Stimulated activated CD4-positive, alpha-beta T cell treated with anti-CD3 and anti-CD28 coated beads, Interleukin-4, amount 100 ng/mL, for 24 hours (primary cell): ENCODE measurements at regions not wholly inside any gene's neighbourhood (a gene's known extent, or its start where the extent isn't known, plus 50 kb on each side); places are given as distances from the start of the nearest gene placed in this dataset.

ENCODE experiments used
- DNase-seq: peaks from one replicate; pipeline ENCODE4 v3.0.0-alpha.2; 2020

- no peak for DNase-seq
Measured at GRCh38 chr4:163582703-163583102, 88.2 kb downstream of the TMA16 start.

- DNase-seq: peak; percentile 4
Measured at GRCh38 chr4:163587867-163588266, 93.4 kb downstream of the TMA16 start.

- no peak for DNase-seq
Measured at GRCh38 chr4:163588532-163588931, 94.0 kb downstream of the TMA16 start.

- DNase-seq: no peak
Measured at GRCh38 chr4:163590103-163590502, 95.6 kb downstream of the TMA16 start.

- DNase-seq: no peak
Measured at GRCh38 chr4:163590619-163591264, 96.3 kb downstream of the TMA16 start.

- no peak for DNase-seq
Measured at GRCh38 chr4:163591614-163592020, 97.1 kb downstream of the TMA16 start.

GRCh38 chr4:163592212-163592611, 97.7 kb downstream of the TMA16 start:
- no peak for DNase-seq

GRCh38 chr4:163595580-163595979, 101.1 kb downstream of the TMA16 start:
- DNase-seq: no peak

GRCh38 chr4:163598028-163598427, 103.5 kb downstream of the TMA16 start:
- no peak for DNase-seq

- no peak for DNase-seq
Measured at GRCh38 chr4:163598489-163598888, 104.0 kb downstream of the TMA16 start.

- no peak for DNase-seq
Measured at GRCh38 chr4:163600727-163601126, 106.2 kb downstream of the TMA16 start.

GRCh38 chr4:163603257-163603656, 108.8 kb downstream of the TMA16 start:
- no peak for DNase-seq

GRCh38 chr4:163606896-163607691, 112.6 kb downstream of the TMA16 start:
- no peak for DNase-seq

- no peak for DNase-seq
Measured at GRCh38 chr4:163609019-163609418, 114.5 kb downstream of the TMA16 start.

- DNase-seq: no peak
Measured at GRCh38 chr4:163610648-163611047, 116.2 kb downstream of the TMA16 start.

GRCh38 chr4:163611182-163611581, 116.7 kb downstream of the TMA16 start:
- DNase-seq: no peak

GRCh38 chr4:163611784-163612445, 117.4 kb downstream of the TMA16 start:
- no peak for DNase-seq

GRCh38 chr4:163612762-163613161, 118.3 kb downstream of the TMA16 start:
- no peak for DNase-seq

GRCh38 chr4:163613383-163613782, 118.9 kb downstream of the TMA16 start:
- no peak for DNase-seq

GRCh38 chr4:163614866-163615265, 120.4 kb downstream of the TMA16 start:
- no peak for DNase-seq

- DNase-seq: no peak
Measured at GRCh38 chr4:163618845-163619244, 124.4 kb downstream of the TMA16 start.

- DNase-seq: no peak
Measured at GRCh38 chr4:163620738-163621137, 126.2 kb downstream of the TMA16 start.

GRCh38 chr4:163621821-163622220, 127.3 kb downstream of the TMA16 start:
- DNase-seq: no peak
